IMR-90 (cell line): ENCODE measurements at regions not wholly inside any gene's neighbourhood (a gene's known extent, or its start where the extent isn't known, plus 50 kb on each side); places are given as distances from the start of the nearest gene placed in this dataset.
A peak's percentile ranks its signal among the peaks of the same experiment; 100 is the strongest.

ENCODE experiments used
- ATAC-seq: fragments of 200-7000 bp; cut with Tn5 transposase; 2 replicates; pipeline ENCODE4 v1.9.1; 2020; ENCODE audit warnings: low read depth, mild to moderate bottlenecking, moderate library complexity
- BruUV-seq: library from RNA; stranded (reverse); fragments of 400-500 nt; replicated peaks from 2 replicates; lab custom pipeline; 2021; lab: Mats Ljungman, UMichigan
- CTCF ChIA-PET: fragments of 300-600 bp; formaldehyde crosslinking; extraction: SDS; loops from one replicate; lab custom pipeline; 2021; ENCODE audit warnings: antibody characterized with exemption; lab: Yijun Ruan, JAX
- POLR2A ChIA-PET: fragments of 300-600 bp; sonication (Branson Sonifier 250); formaldehyde crosslinking; loops from one replicate; lab custom pipeline; 2022; ENCODE audit warnings: antibody characterized with exemption; ENCODE audit not compliant: unreplicated experiment; lab: Charles Lee
- DNase-seq: peaks from one replicate; pipeline ENCODE4 v3.0.0; 2013
- H2AFZ ChIP-seq: replicated peaks from 2 replicates; pipeline ENCODE3; 2013; ENCODE audit warnings: low read length, mild to moderate bottlenecking; ENCODE audit not compliant: poor library complexity
- H2AK5ac ChIP-seq: 2 replicates; pipeline ENCODE4 v1.6.1; 2013; ENCODE audit warnings: low read depth, low read length, inconsistent platforms
- H2AK9ac ChIP-seq: replicated peaks from 2 replicates; pipeline ENCODE3; 2013; ENCODE audit warnings: mild to moderate bottlenecking, low read depth, low read length, moderate library complexity; ENCODE audit not compliant: poor library complexity
- H2BK120ac ChIP-seq: 2 replicates; pipeline ENCODE4 v1.6.1; 2013; ENCODE audit warnings: low read depth, low read length, inconsistent platforms
- H2BK15ac ChIP-seq: 3 replicates; pipeline ENCODE4 v1.6.1; 2013; ENCODE audit warnings: low read depth, low read length, inconsistent platforms
- H2BK20ac ChIP-seq: 2 replicates; pipeline ENCODE4 v1.6.1; 2013; ENCODE audit warnings: low read depth, mild to moderate bottlenecking, inconsistent platforms, low read length, moderate library complexity
- H2BK5ac ChIP-seq: 2 replicates; pipeline ENCODE4 v1.6.1; 2013; ENCODE audit warnings: mild to moderate bottlenecking, low read depth, low read length, inconsistent platforms; ENCODE audit not compliant: poor library complexity, severe bottlenecking
- H3K14ac ChIP-seq: replicated peaks from 2 replicates; pipeline ENCODE4 v1.6.1; 2013; ENCODE audit warnings: low read depth, low read length, inconsistent platforms
- H3K18ac ChIP-seq: 2 replicates; pipeline ENCODE4 v1.6.1; 2013; ENCODE audit warnings: low read depth, low read length, control low read depth
- H3K23ac ChIP-seq: 2 replicates; pipeline ENCODE4 v1.6.1; 2013; ENCODE audit warnings: low read depth, low read length, inconsistent platforms
- H3K27ac ChIP-seq: 2 replicates; pipeline ENCODE4 v1.5.1; 2013; ENCODE audit warnings: mild to moderate bottlenecking, control low read depth, low read length; ENCODE audit not compliant: insufficient read depth
- H3K27me3 ChIP-seq: 2 replicates; pipeline ENCODE4 v1.6.1; 2013; ENCODE audit warnings: low read length; ENCODE audit not compliant: control insufficient read depth, insufficient read depth
- H3K36me3 ChIP-seq: 2 replicates; pipeline ENCODE4 v1.6.1; 2013; ENCODE audit warnings: low read length, mixed read lengths; ENCODE audit not compliant: control insufficient read depth, insufficient read depth
- H3K4ac ChIP-seq: 2 replicates; pipeline ENCODE4 v1.6.1; 2013; ENCODE audit warnings: low read depth, low read length, inconsistent platforms
- H3K4me1 ChIP-seq: 2 replicates; pipeline ENCODE4 v1.6.1; 2013; ENCODE audit warnings: low read length, mixed read lengths; ENCODE audit not compliant: control insufficient read depth, insufficient read depth
- H3K4me2 ChIP-seq: 2 replicates; pipeline ENCODE4 v1.6.1; 2013; ENCODE audit warnings: low read depth, mild to moderate bottlenecking, control low read depth, low read length, moderate library complexity
- H3K4me3 ChIP-seq: 2 replicates; pipeline ENCODE4 v1.5.1; 2013; ENCODE audit warnings: low read depth, mild to moderate bottlenecking, control low read depth, low read length, moderate library complexity; ENCODE audit not compliant: insufficient read depth
- H3K56ac ChIP-seq: 2 replicates; pipeline ENCODE4 v1.6.1; 2013; ENCODE audit warnings: low read length, inconsistent platforms; ENCODE audit not compliant: insufficient read depth; ENCODE audit errors: extremely low read depth
- H3K79me1 ChIP-seq, 2 experiments: 2 replicates each; pipeline ENCODE4 v1.6.1; 2013; ENCODE audit warnings: low read length in 2 of 2, inconsistent platforms in 1 of 2, low read depth in 1 of 2
- H3K9ac ChIP-seq: 2 replicates; pipeline ENCODE4 v1.6.1; 2013; ENCODE audit warnings: low read depth, low read length, control low read depth
- H3K9me1 ChIP-seq: 2 replicates; pipeline ENCODE4 v1.6.1; 2013; ENCODE audit warnings: low read length, inconsistent platforms; ENCODE audit not compliant: insufficient read depth
- H3K9me3 ChIP-seq: 2 replicates; pipeline ENCODE4 v1.6.1; 2013; ENCODE audit warnings: low read length; ENCODE audit not compliant: control insufficient read depth, insufficient read depth
- H4K20me1 ChIP-seq: 2 replicates; pipeline ENCODE4 v1.6.1; 2013; ENCODE audit warnings: low read length, inconsistent platforms; ENCODE audit not compliant: insufficient read depth
- H4K5ac ChIP-seq: 2 replicates; pipeline ENCODE4 v1.6.1; 2013; ENCODE audit warnings: mild to moderate bottlenecking, low read depth, low read length, control low read depth
- H4K8ac ChIP-seq, 2 experiments: 2 replicates each; pipeline ENCODE4 v1.6.1; 2013; ENCODE audit warnings: low read depth in 2 of 2, low read length in 2 of 2, control low read depth in 1 of 2, inconsistent platforms in 1 of 2
- H4K91ac ChIP-seq: 2 replicates; pipeline ENCODE4 v1.6.1; 2013; ENCODE audit warnings: low read depth, low read length, inconsistent platforms; ENCODE audit not compliant: insufficient read depth
- BHLHE40 ChIP-seq: fragments of 150-350 bp; IDR thresholded peaks from 2 replicates; pipeline ENCODE4 v1.6.1; 2016; ENCODE audit warnings: mild to moderate bottlenecking, low read depth, low read length
- CEBPB ChIP-seq: IDR thresholded peaks from 2 replicates; pipeline ENCODE4 v1.6.1; 2012; ENCODE audit warnings: low read depth, low read length, improper control_type of control experiment
- CHD1 ChIP-seq: IDR thresholded peaks from 2 replicates; pipeline ENCODE4 v1.6.1; 2012; ENCODE audit warnings: low read depth, low read length, improper control_type of control experiment
- CTCF ChIP-seq: conservative IDR thresholded peaks from 2 replicates; pipeline ENCODE4 v1.5.1; 2012; ENCODE audit warnings: mild to moderate bottlenecking, low read depth, low read length, improper control_type of control experiment
- FOS ChIP-seq: fragments of 150-350 bp; IDR thresholded peaks from 2 replicates; pipeline ENCODE4 v1.6.1; 2016; ENCODE audit warnings: low read depth, low read length
- MAFK ChIP-seq: IDR thresholded peaks from 2 replicates; pipeline ENCODE4 v1.6.1; 2012; ENCODE audit warnings: low read depth, low read length, improper control_type of control experiment
- MAZ ChIP-seq: IDR thresholded peaks from 2 replicates; pipeline ENCODE4 v1.6.1; 2012; ENCODE audit warnings: low read depth, mild to moderate bottlenecking, low read length, improper control_type of control experiment, moderate library complexity, borderline replicate concordance
- MXI1 ChIP-seq: IDR thresholded peaks from 2 replicates; pipeline ENCODE4 v1.6.1; 2012; ENCODE audit warnings: low read depth, mild to moderate bottlenecking, low read length, moderate library complexity, borderline replicate concordance
- NFE2L2 ChIP-seq: fragments of 150-350 bp; IDR thresholded peaks from 2 replicates; pipeline ENCODE4 v1.6.1; 2016; ENCODE audit warnings: low read depth, mild to moderate bottlenecking, low read length
- POLR2A ChIP-seq: IDR thresholded peaks from 2 replicates; pipeline ENCODE4 v1.6.1; 2012; ENCODE audit warnings: mild to moderate bottlenecking, low read depth, low read length
- RAD21 ChIP-seq: IDR thresholded peaks from 2 replicates; pipeline ENCODE4 v1.6.1; 2012; ENCODE audit warnings: low read length, improper control_type of control experiment
- RCOR1 ChIP-seq: IDR thresholded peaks from 2 replicates; pipeline ENCODE4 v1.6.1; 2012; ENCODE audit warnings: mild to moderate bottlenecking, low read length, improper control_type of control experiment; ENCODE audit not compliant: insufficient replicate concordance
- RFX5 ChIP-seq: IDR thresholded peaks from 2 replicates; pipeline ENCODE4 v1.8.0; 2012; ENCODE audit warnings: low read depth, mild to moderate bottlenecking, low read length, moderate library complexity
- SMC3 ChIP-seq: fragments of 150-350 bp; IDR thresholded peaks from 2 replicates; pipeline ENCODE4 v1.6.1; 2016; ENCODE audit warnings: low read depth, mild to moderate bottlenecking, antibody characterized with exemption, low read length, moderate library complexity
- USF2 ChIP-seq: fragments of 150-350 bp; IDR thresholded peaks from 2 replicates; pipeline ENCODE4 v1.6.1; 2017; ENCODE audit warnings: mild to moderate bottlenecking, antibody characterized with exemption, low read length, low read depth
- WGBS, 2 experiments: methylation state at CpG; one replicate each; pipeline versions ENCODE4 v1.1.5 to v1.1.7; 2013; ENCODE audit warnings: missing lambda C conversion rate in 2 of 2; ENCODE audit not compliant: insufficient read length in 1 of 2; ENCODE audit errors: extremely low coverage in 2 of 2; 5-methylcytosine and 5-hydroxymethylcytosine counted together
- dilution Hi-C: fragments of 300-500 bp; cut with HindIII; formaldehyde crosslinking; loops from one replicate; pipeline ENCODE4 v1.14.3; 2018; ENCODE audit warnings: low sequenced_read_pairs; ENCODE audit not compliant: unreplicated experiment
- in situ Hi-C: fragments of 300-500 bp; cut with MboI; formaldehyde crosslinking; loops from 3 replicates; pipeline ENCODE4 v1.14.3; 2019; ENCODE audit warnings: low sequenced_read_pairs, inconsistent platforms, mixed read lengths
- intact Hi-C: fragments of 100-400 bp; cut with micrococcal nuclease; formaldehyde crosslinking; loops from 2 replicates; pipeline ENCODE4 v1.10.0; 2022
- TF ChIP-seq, protein P1 (sequence below): fragments of 150-350 bp; IDR thresholded peaks from 2 replicates; pipeline ENCODE4 v1.6.1; 2016; ENCODE audit warnings: low read depth, mild to moderate bottlenecking, low read length, moderate library complexity, borderline replicate concordance

DNA sequence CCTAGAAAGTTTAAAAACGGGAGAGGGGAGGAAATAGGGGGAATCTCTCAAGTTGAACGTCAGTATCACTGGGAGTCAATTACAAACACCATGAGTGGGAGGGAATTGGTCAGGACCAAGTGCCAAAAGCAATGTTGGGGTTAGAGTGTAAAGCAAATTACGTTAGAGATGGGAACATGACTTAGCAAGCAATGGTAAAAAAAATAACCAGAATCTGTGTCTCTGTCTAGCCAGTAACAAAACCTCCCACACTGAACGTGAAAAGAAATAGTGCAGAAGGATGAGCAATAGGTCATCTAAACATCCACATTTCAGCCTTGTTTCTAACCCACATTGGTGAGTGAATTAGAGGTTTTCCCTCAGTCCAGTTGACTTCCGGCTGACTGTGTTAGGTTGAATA is 242.2 kb downstream of the COG6 start:
- Histone ChIP-seq H4K8ac (no peak overlapping the region), H3K4me3 (no peak overlapping the region), H3K14ac (no peak overlapping the region), H3K18ac (no peak overlapping the region), H2BK5ac (no peak overlapping the region), H2BK20ac (no peak overlapping the region), H3K56ac (no peak overlapping the region), H3K9ac (no peak overlapping the region), H3K4me1 (peaks cover 3% of the 10 kb centered on the region; the same call in 1 of the 2 replicates), H3K9me3 (no peaks in the 10 kb centered on the region), H3K4me2 (no peak overlapping the region), H4K5ac (no peak overlapping the region), H3K4ac (no peak overlapping the region), H2BK15ac (no peak overlapping the region), H2AK5ac (no peak overlapping the region), H4K20me1 (no peaks in the 10 kb centered on the region), H3K27ac (no peak overlapping the region), H3K79me1 (no peaks in the 10 kb centered on the region), H2BK120ac (no peak overlapping the region), H2AK9ac (no peak overlapping the region), H2AFZ (no peak overlapping the region), H3K36me3 (no peaks in the 10 kb centered on the region), H3K23ac (no peak overlapping the region), H4K91ac (no peak overlapping the region), H3K27me3 (0 out of 2 replicates have a peak, but pooled peaks cover 2% of the 10 kb centered on the region), H3K9me1 (no peaks in the 10 kb centered on the region)
- ChIA-PET POLR2A (no interaction called here), CTCF (no interaction called here)
- ATAC-seq (no peak), DNase-seq (peak; percentile 5)
- TF ChIP-seq MAZ (no peak), POLR2A (no peak), SMC3 (no peak), CEBPB (no peak), CTCF (no peak), RCOR1 (no peak), RFX5 (no peak), CHD1 (no peak), RAD21 (no peak), NFE2L2 (no peak), MAFK (no peak), USF2 (no peak), BHLHE40 (no peak), MXI1 (no peak), FOS (no peak)
- TF ChIP-seq, protein P1, sequence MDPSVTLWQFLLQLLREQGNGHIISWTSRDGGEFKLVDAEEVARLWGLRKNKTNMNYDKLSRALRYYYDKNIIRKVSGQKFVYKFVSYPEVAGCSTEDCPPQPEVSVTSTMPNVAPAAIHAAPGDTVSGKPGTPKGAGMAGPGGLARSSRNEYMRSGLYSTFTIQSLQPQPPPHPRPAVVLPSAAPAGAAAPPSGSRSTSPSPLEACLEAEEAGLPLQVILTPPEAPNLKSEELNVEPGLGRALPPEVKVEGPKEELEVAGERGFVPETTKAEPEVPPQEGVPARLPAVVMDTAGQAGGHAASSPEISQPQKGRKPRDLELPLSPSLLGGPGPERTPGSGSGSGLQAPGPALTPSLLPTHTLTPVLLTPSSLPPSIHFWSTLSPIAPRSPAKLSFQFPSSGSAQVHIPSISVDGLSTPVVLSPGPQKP, result no peak
- 32% methylated on average over 2 of the region's 5 CpGs; no CpG with 5 or more reads in 1 of the 2 experiments for WGBS, 2 experiments
- BruUV-seq, result no TSS peak
- intact Hi-C loops (no loop called here), dilution Hi-C loops (no loop called here), in situ Hi-C loops (no loop called here)
